Osteoblast (primary cell): ENCODE measurements at regions not wholly inside any gene's neighbourhood (a gene's known extent, or its start where the extent isn't known, plus 50 kb on each side); places are given as distances from the start of the nearest gene placed in this dataset.

Source experiments
- DNase-seq: peaks from one replicate; pipeline ENCODE4 v3.0.0; 2011; ENCODE audit warnings: low spot score, mixed read lengths; ENCODE audit not compliant: insufficient read length; ENCODE audit errors: missing footprints
- H2AFZ ChIP-seq: 2 replicates; pipeline ENCODE4 v1.6.0; 2011; ENCODE audit warnings: mild to moderate bottlenecking, low read length
- H3K27ac ChIP-seq: 2 replicates; pipeline ENCODE4 v1.5.1; 2011; ENCODE audit warnings: mild to moderate bottlenecking, low read depth, low read length, moderate library complexity
- H3K27me3 ChIP-seq: 2 replicates; pipeline ENCODE4 v1.6.0; 2012; ENCODE audit warnings: mild to moderate bottlenecking, control low read depth, inconsistent platforms, low read length, moderate library complexity; ENCODE audit not compliant: insufficient read depth
- H3K36me3 ChIP-seq: 2 replicates; pipeline ENCODE4 v1.5.1; 2011; ENCODE audit warnings: mild to moderate bottlenecking, low read length, control low read depth, moderate library complexity; ENCODE audit not compliant: insufficient read depth
- H3K4me1 ChIP-seq: 2 replicates; pipeline ENCODE4 v1.5.1; 2011; ENCODE audit warnings: mild to moderate bottlenecking, low read length, control low read depth, moderate library complexity; ENCODE audit not compliant: insufficient read depth
- H3K4me2 ChIP-seq: 2 replicates; pipeline ENCODE4 v1.6.0; 2011; ENCODE audit warnings: mild to moderate bottlenecking, low read length; ENCODE audit not compliant: insufficient read depth
- H3K4me3 ChIP-seq: fragments of 200-600 bp; sonication (generic); 3 replicates; pipeline ENCODE4 v1.5.1; 2012; ENCODE audit warnings: mild to moderate bottlenecking, low read length, inconsistent platforms; ENCODE audit not compliant: insufficient read depth
- H3K79me2 ChIP-seq: 2 replicates; pipeline ENCODE4 v1.6.0; 2012; ENCODE audit warnings: mild to moderate bottlenecking, low read length, control low read depth, inconsistent platforms; ENCODE audit not compliant: insufficient read depth
- H3K9me3 ChIP-seq: 2 replicates; pipeline ENCODE4 v1.5.1; 2011; ENCODE audit warnings: low read depth, low read length, control low read depth
- H4K20me1 ChIP-seq: 2 replicates; pipeline ENCODE4 v1.6.0; 2012; ENCODE audit warnings: mild to moderate bottlenecking, low read length, control low read depth; ENCODE audit not compliant: insufficient read depth
- TF ChIP-seq, protein P1 (sequence below): IDR thresholded peaks from 2 replicates; pipeline ENCODE4 v1.5.1; 2011; ENCODE audit warnings: mild to moderate bottlenecking, low read depth, low read length, moderate library complexity; ENCODE audit errors: extremely low read depth

DNA sequence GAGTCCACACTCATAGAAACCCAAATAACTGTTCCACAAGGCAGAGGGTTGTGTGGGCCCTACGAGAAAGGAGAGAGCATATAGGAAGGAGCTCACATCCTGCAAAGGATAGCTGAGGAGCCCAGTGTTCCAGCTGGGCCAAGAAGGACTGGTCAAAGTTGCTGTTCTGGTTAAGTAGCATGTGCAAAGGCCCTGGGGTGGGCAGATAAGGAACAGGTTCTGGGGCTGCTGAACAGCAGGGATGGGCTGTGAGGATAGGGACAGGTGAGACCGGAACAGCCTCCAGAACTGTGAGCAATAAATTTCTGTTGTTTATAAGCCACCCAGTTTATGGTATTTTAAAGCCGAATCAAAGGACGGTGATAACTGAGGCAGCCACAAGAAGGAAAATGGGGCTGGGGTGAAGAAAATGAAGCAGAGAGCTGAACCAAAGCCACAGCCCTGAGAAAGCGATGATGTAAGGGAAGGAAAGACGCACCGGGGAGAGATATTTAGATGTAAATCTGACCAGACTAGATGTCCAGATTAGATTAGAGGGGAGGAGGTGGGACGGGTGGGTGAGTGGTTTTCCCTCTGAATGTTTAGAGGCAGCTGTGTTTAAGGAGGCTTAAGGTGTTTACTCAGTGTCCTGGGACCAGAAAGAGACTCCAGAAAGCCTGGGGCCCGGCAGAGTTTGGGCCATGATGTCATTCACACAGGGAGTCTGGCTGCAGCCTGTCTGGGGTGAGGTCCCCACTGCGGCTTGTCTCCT is 180.8 kb upstream of the BCOR start:
- Histone ChIP-seq H3K4me1 (peaks cover 11% of the 10 kb centered on the region), H3K4me3 (no peak overlapping the region), H4K20me1 (no peaks in the 10 kb centered on the region), H3K27ac (no peak overlapping the region), H3K4me2 (no peak overlapping the region), H3K9me3 (peaks cover 4% of the 10 kb centered on the region), H3K36me3 (no peaks in the 10 kb centered on the region), H3K27me3 (peaks cover 10% of the 10 kb centered on the region), H3K79me2 (no peaks in the 10 kb centered on the region), H2AFZ (no peak overlapping the region)
- TF ChIP-seq, protein P1, sequence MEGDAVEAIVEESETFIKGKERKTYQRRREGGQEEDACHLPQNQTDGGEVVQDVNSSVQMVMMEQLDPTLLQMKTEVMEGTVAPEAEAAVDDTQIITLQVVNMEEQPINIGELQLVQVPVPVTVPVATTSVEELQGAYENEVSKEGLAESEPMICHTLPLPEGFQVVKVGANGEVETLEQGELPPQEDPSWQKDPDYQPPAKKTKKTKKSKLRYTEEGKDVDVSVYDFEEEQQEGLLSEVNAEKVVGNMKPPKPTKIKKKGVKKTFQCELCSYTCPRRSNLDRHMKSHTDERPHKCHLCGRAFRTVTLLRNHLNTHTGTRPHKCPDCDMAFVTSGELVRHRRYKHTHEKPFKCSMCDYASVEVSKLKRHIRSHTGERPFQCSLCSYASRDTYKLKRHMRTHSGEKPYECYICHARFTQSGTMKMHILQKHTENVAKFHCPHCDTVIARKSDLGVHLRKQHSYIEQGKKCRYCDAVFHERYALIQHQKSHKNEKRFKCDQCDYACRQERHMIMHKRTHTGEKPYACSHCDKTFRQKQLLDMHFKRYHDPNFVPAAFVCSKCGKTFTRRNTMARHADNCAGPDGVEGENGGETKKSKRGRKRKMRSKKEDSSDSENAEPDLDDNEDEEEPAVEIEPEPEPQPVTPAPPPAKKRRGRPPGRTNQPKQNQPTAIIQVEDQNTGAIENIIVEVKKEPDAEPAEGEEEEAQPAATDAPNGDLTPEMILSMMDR: no peak
- peak; percentile 30 for DNase-seq

- H2AFZ ChIP-seq: no peak overlapping the region
- H3K9me3 ChIP-seq: peaks cover 4% of the 10 kb centered on the region
- no peaks in the 10 kb centered on the region for H3K79me2 ChIP-seq
- no peaks in the 10 kb centered on the region for H3K36me3 ChIP-seq
- TF ChIP-seq, protein P1: no peak
- peak; percentile 25 for DNase-seq
- no peak overlapping the region for H3K4me2 ChIP-seq
- H3K27ac ChIP-seq: no peak overlapping the region
- H3K4me1 ChIP-seq: peaks cover 4% of the 10 kb centered on the region
- no peak overlapping the region for H3K4me3 ChIP-seq
- peaks cover 13% of the 10 kb centered on the region for H3K27me3 ChIP-seq
- H4K20me1 ChIP-seq: no peaks in the 10 kb centered on the region
Observed at GRCh38 chrX:40277672-40278071, 179.9 kb upstream of the BCOR start.

GRCh38 chrX:40273356-40274050 is 175.7 kb upstream of the BCOR start:
- H4K20me1 ChIP-seq: no peaks in the 10 kb centered on the region
- no peak overlapping the region for H2AFZ ChIP-seq
- TF ChIP-seq, protein P1: no peak
- H3K36me3 ChIP-seq: no peaks in the 10 kb centered on the region
- H3K4me1 ChIP-seq: no peaks in the 10 kb centered on the region
- H3K27ac ChIP-seq: no peak overlapping the region
- peaks cover 3% of the 10 kb centered on the region for H3K27me3 ChIP-seq
- no peak overlapping the region for H3K4me3 ChIP-seq
- peaks cover 4% of the 10 kb centered on the region for H3K9me3 ChIP-seq
- DNase-seq: peak; percentile 54
- H3K79me2 ChIP-seq: no peaks in the 10 kb centered on the region
- H3K4me2 ChIP-seq: no peak overlapping the region

GRCh38 chrX:40272776-40273175 is 175.0 kb upstream of the BCOR start:
- H3K36me3 ChIP-seq: no peaks in the 10 kb centered on the region

More at GRCh38 chrX:40272776-40273175, 175.0 kb upstream of the BCOR start:
- Histone ChIP-seq H2AFZ (no peak overlapping the region), H3K27me3 (peaks cover 11% of the 10 kb centered on the region), H3K4me3 (no peak overlapping the region), H4K20me1 (no peaks in the 10 kb centered on the region), H3K4me1 (peaks cover 5% of the 10 kb centered on the region), H3K27ac (no peak overlapping the region), H3K9me3 (peaks cover 4% of the 10 kb centered on the region), H3K79me2 (no peaks in the 10 kb centered on the region), H3K4me2 (no peak overlapping the region)
- TF ChIP-seq, protein P1: no peak
- no peak for DNase-seq
